CD1c-positive myeloid dendritic cell (primary cell): ENCODE measurements at regions not wholly inside any gene's neighbourhood (a gene's known extent, or its start where the extent isn't known, plus 50 kb on each side); places are given as distances from the start of the nearest gene placed in this dataset.
A peak's percentile ranks its signal among the peaks of the same experiment; 100 is the strongest.

Source experiments
- DNase-seq: peaks from one replicate; pipeline ENCODE4 v3.0.0-alpha.2; 2016; ENCODE audit errors: extremely low spot score

GRCh38 chr1:168963601-168964000 is 142.9 kb upstream of the ATP1B1 start:
- DNase-seq, result peak; percentile 6

GRCh38 chr1:168964478-168964877 is 142.0 kb upstream of the ATP1B1 start:
- peak; percentile 52 for DNase-seq

- DNase-seq, result no peak
Observed at GRCh38 chr1:168966217-168966616, 140.3 kb upstream of the ATP1B1 start.

GRCh38 chr1:168966636-168967035 is 139.9 kb upstream of the ATP1B1 start:
- DNase-seq, result peak; percentile 36

DNA sequence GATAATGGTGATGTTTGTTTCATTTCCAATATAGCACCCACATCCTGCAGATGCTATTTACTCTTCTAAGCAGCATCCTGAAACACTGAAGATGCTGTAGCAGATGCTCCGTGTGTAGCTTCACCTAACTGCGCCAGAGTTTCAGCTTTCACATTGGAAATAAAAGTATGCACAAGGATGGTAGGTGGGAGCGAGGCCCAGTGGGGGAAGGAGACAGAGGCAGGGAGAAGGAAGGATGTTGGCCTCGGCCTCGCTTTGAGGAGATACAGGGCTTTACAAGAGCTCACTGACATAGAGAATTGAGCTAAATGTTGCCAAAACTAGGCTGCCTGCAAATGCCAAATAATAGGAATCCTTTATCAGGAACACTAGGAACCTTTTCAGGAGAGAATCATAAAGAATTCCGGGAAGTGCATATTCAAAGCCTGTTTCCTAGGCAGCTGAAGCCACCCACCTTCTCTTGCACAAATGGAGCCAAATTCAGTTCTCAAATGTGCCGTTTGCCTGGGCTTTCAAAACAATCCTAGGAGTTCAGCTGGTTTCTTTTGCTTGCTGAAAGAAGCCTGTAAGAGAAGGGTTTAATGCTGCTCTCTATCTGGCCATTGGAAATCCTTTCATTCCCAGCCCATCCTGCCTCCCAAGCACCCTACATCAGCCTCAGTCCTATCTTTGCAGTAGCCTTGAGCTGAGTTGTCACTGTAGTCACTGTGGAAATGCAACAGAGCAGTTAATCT is 135.4 kb upstream of the ATP1B1 start:
- DNase-seq, result no peak

GRCh38 chr1:168972225-168972624 is 134.3 kb upstream of the ATP1B1 start:
- DNase-seq, result no peak

- no peak for DNase-seq
Observed at GRCh38 chr1:168972887-168973286, 133.6 kb upstream of the ATP1B1 start.

DNA sequence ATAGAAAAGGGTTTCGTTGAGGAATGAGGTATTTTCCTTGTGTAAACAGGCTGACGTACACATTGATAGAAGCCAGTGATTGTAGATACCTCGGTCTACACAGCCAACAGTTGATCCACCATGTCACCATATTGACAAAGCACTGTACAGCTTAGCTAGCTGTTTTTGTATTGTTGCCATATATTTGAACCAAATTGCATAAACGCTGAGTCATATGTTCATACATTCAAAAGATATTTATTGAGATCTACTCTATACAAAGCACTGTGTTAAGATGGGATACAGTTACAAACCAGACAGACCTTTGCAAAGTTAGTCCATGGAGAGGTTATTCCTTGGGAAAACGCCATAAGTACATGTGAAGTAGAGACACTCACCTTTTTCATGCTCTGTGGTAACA is 132.4 kb upstream of the ATP1B1 start:
- no peak for DNase-seq

GRCh38 chr1:168974611-168975010 is 131.9 kb upstream of the ATP1B1 start:
- no peak for DNase-seq

- DNase-seq, result peak; percentile 25
Observed at GRCh38 chr1:168976267-168976666, 130.2 kb upstream of the ATP1B1 start.

GRCh38 chr1:168977618-168978017 is 128.9 kb upstream of the ATP1B1 start:
- DNase-seq, result no peak

GRCh38 chr1:168979276-168979675 is 127.2 kb upstream of the ATP1B1 start:
- peak; percentile 74 for DNase-seq

- DNase-seq, result no peak
Observed at GRCh38 chr1:168980180-168980579, 126.3 kb upstream of the ATP1B1 start.

DNA sequence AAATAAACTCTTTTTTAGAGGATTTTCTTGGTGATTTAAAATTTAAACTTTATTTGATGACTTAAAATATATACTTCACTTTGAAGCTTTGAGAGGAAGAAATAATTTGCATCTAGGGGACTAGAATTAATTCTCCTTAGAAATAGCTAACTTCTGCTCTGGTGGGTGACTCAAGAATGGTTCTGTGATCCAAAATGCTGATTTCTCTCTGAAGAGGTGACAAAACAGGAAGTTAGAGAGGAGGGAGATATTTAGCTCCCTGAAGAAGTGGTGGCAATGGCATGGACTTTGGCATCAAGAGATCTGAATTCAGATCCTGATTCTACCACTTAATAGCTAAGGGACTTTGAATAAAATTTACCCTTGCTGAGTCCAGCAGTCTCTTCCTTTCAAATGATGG is 125.8 kb upstream of the ATP1B1 start:
- DNase-seq, result peak; percentile 31

- no peak for DNase-seq
Observed at GRCh38 chr1:168982778-168983177, 123.7 kb upstream of the ATP1B1 start.

DNA sequence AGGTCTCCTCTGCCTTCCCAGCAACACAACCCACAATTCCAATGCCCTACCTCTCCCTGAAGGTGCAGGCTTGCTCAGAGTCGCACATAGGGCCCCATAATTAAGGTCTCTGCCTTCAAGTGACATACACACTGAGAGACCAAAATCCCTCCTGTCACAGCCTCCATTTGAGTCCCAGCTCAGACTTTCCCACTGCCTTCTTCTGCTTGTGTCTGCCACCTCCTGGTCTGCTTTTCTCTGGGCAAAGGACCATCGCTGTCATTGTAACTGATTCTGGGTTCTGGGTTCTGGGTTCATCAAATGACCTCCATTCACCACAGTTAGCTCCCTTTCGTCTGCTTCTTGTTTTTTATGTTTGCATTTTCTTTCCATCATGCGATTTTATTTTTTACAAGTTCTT is 119.2 kb upstream of the ATP1B1 start:
- DNase-seq, result no peak

DNA sequence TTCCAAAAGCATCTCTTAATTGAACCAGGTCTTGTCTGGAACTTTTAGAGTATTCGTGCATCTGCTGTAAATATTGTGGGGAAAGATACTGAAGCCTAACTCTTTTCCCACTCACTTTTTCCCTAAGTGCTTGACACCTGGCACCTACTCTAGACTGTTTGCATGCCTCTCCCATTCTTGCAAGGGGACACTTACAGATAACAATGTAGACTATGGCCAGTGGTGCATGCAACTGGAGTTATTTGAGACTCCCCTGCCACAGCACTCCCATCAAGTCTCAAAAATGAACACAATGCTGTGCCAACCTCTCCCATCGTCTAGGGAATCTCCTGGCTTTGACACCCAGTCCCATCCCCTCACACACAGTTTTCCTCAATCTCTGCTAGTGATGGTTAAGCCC is 118.6 kb upstream of the ATP1B1 start:
- DNase-seq, result no peak

DNA sequence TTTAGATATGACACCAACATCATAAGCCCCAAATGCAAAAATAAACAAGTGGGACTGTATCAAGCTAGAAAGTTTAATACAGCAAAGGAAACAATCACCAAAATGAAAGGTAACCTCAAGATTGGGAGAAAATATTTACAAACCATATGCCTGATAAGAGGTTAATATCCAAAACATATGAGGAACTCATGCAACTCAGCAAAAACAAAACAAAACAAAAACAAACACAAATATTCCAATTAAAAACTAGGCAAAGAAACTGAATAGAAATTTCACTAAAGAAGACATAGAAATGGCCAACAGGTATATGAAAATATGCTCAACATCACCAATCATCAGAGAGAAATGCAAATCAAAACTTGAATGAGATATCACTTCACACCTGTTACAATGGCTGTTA is 116.5 kb upstream of the ATP1B1 start:
- DNase-seq, result no peak

DNA sequence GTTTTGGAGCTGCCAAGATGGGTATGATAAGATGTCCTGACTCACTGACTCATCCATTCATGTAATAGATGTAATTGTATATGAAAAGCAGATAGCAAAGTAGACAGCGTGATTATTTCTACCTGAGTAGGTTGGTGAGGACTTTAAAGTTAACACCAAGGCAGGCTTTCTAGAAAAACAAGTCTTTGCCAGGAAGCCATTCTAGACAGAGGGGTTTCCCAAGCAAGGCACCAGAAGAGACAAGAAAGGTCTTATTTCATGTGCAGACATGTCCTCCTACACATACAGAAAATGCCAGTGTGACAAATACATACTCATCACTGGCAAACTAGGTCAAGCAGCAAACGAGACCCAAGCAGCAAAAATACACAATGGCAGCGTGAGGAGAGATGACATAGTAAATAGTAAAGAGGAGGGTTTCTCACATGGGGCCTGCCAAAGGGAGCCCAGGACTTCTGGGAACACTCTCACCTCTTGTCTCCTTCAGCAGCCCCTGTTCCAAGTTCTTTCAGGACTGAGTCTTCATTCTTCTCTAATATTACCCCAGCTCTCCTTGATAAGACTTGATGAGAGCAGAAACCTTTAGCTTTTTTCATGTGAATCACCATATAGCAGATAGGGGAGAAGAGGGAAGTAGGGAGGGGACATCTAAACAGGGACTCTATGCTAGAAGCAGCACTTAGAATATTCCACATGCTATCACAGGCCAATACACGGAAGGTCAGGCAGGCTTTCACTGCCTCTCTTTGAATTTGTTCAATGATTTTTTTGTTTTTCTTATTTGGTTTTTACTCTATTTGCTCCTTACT is 114.6 kb upstream of the ATP1B1 start:
- DNase-seq, result no peak

GRCh38 chr1:169001353-169001752 is 105.1 kb upstream of the ATP1B1 start:
- no peak for DNase-seq

- DNase-seq, result no peak
Observed at GRCh38 chr1:169003864-169004516, 102.5 kb upstream of the ATP1B1 start.

GRCh38 chr1:169005776-169006175 is 100.7 kb upstream of the ATP1B1 start:
- DNase-seq, result no peak

GRCh38 chr1:169009666-169010065 is 96.8 kb upstream of the ATP1B1 start:
- no peak for DNase-seq
